Liver (tissue), 8 donors: ENCODE measurements at regions not wholly inside any gene's neighbourhood (a gene's known extent, or its start where the extent isn't known, plus 50 kb on each side); places are given as distances from the start of the nearest gene placed in this dataset.

Source experiments
- DNase-seq: peaks from one replicate; pipeline ENCODE4 v3.0.0-alpha.2; 2017; ENCODE audit warnings: low spot score
- H3K27ac ChIP-seq, 2 donors: one replicate each; pipeline ENCODE4 v1.7.0; 2013; ENCODE audit warnings: inconsistent platforms in 2 of 2, low read length in 2 of 2, control low read depth in 1 of 2, low read depth in 1 of 2, mild to moderate bottlenecking in 1 of 2
- H3K27me3 ChIP-seq, 4 donors: one replicate each; pipeline versions ENCODE4 v1.6.1 to v1.7.0; 2013; ENCODE audit warnings: low read length in 3 of 4, inconsistent platforms in 1 of 4, mild to moderate bottlenecking in 1 of 4, moderate library complexity in 1 of 4; ENCODE audit not compliant: control insufficient read depth in 4 of 4, insufficient read depth in 4 of 4
- H3K36me3 ChIP-seq, 4 donors: one replicate each; pipeline versions ENCODE4 v1.6.1 to v1.7.0; 2013; ENCODE audit warnings: low read length in 3 of 4, mild to moderate bottlenecking in 3 of 4, low read depth in 1 of 4, moderate library complexity in 1 of 4; ENCODE audit not compliant: control insufficient read depth in 4 of 4, insufficient read depth in 3 of 4
- H3K4me1 ChIP-seq, 4 donors: one replicate each; pipeline versions ENCODE4 v1.6.1 to v1.7.0; 2013; ENCODE audit warnings: low read length in 3 of 4, mild to moderate bottlenecking in 3 of 4, moderate library complexity in 1 of 4; ENCODE audit not compliant: control insufficient read depth in 4 of 4, insufficient read depth in 4 of 4
- H3K4me3 ChIP-seq, 3 donors: one replicate each; pipeline versions ENCODE4 v1.6.1 to v1.7.0; 2013; ENCODE audit warnings: low read length in 3 of 3, control low read depth in 1 of 3, low read depth in 1 of 3, mild to moderate bottlenecking in 1 of 3
- H3K9ac ChIP-seq, 2 donors: one replicate each; pipeline ENCODE4 v1.7.0; 2013; ENCODE audit warnings: low read length in 2 of 2, mild to moderate bottlenecking in 2 of 2, moderate library complexity in 2 of 2, control low read depth in 1 of 2, low read depth in 1 of 2
- H3K9me3 ChIP-seq, 4 donors: one replicate each; pipeline versions ENCODE4 v1.6.1 to v1.7.0; 2013; ENCODE audit warnings: low read length in 3 of 4; ENCODE audit not compliant: control insufficient read depth in 4 of 4
- CTCF ChIP-seq: fragments of 150-350 bp; IDR thresholded peaks from 2 replicates; pipeline ENCODE4 v1.5.1; 2017; ENCODE audit warnings: improper control_type of control experiment, low read depth, low read length; ENCODE audit not compliant: missing input control
- EGR1 ChIP-seq, 2 donors: IDR thresholded peaks; 2 replicates each; pipeline ENCODE4 v1.6.1; 2016 to 2018; ENCODE audit warnings: antibody characterized with exemption in 2 of 2, low read depth in 2 of 2
- FOXA1 ChIP-seq: IDR thresholded peaks from 2 replicates; pipeline ENCODE4 v1.6.1; 2016; ENCODE audit warnings: antibody characterized with exemption
- FOXA2 ChIP-seq: IDR thresholded peaks from 2 replicates; pipeline ENCODE4 v1.6.1; 2016; ENCODE audit warnings: antibody characterized with exemption
- GABPA ChIP-seq, 2 donors: IDR thresholded peaks in 1 of 2; conservative IDR thresholded peaks in 1 of 2; 2 replicates each; pipeline ENCODE4 v1.6.1; 2016; ENCODE audit warnings: antibody characterized with exemption in 2 of 2, mild to moderate bottlenecking in 1 of 2, moderate library complexity in 1 of 2
- HNF4A ChIP-seq, 2 donors: conservative IDR thresholded peaks; 2 replicates each; pipeline ENCODE4 v1.6.1; 2016; ENCODE audit warnings: antibody characterized with exemption in 2 of 2, mild to moderate bottlenecking in 2 of 2
- HNF4G ChIP-seq: IDR thresholded peaks from 2 replicates; pipeline ENCODE4 v1.6.1; 2016; ENCODE audit warnings: antibody characterized with exemption
- JUND ChIP-seq, 2 donors: IDR thresholded peaks; 2 replicates each; pipeline ENCODE4 v1.6.1; 2016; ENCODE audit warnings: antibody characterized with exemption in 2 of 2
- MAX ChIP-seq: IDR thresholded peaks from 2 replicates; pipeline ENCODE4 v1.6.1; 2016; ENCODE audit warnings: antibody characterized with exemption
- NR2F2 ChIP-seq: IDR thresholded peaks from 2 replicates; pipeline ENCODE4 v1.6.1; 2016; ENCODE audit warnings: antibody characterized with exemption
- RAD21 ChIP-seq, 2 donors: IDR thresholded peaks; 2 replicates each; pipeline ENCODE4 v1.6.1; 2016; ENCODE audit warnings: antibody characterized with exemption in 2 of 2, mild to moderate bottlenecking in 2 of 2
- REST ChIP-seq: IDR thresholded peaks from 2 replicates; pipeline ENCODE4 v1.6.1; 2016; ENCODE audit warnings: antibody characterized with exemption, mild to moderate bottlenecking
- RXRA ChIP-seq, 2 donors: IDR thresholded peaks; 2 replicates each; pipeline ENCODE4 v1.6.1; 2017 to 2018; ENCODE audit warnings: antibody characterized with exemption in 2 of 2, mild to moderate bottlenecking in 1 of 2
- SP1 ChIP-seq: IDR thresholded peaks from 2 replicates; pipeline ENCODE4 v1.6.1; 2018; ENCODE audit warnings: antibody characterized with exemption, mild to moderate bottlenecking
- TAF1 ChIP-seq: conservative IDR thresholded peaks from 2 replicates; pipeline ENCODE4 v1.6.1; 2016; ENCODE audit warnings: antibody characterized with exemption, mild to moderate bottlenecking
- YY1 ChIP-seq: IDR thresholded peaks from 2 replicates; pipeline ENCODE4 v1.6.1; 2016; ENCODE audit warnings: antibody characterized with exemption, mild to moderate bottlenecking
- ZBTB33 ChIP-seq: IDR thresholded peaks from 2 replicates; pipeline ENCODE4 v1.6.1; 2016; ENCODE audit warnings: antibody characterized with exemption
- WGBS: extraction: QIAGEN DNeasy Blood & Tissue Kit; methylation state at CpG from one replicate; pipeline ENCODE4 v1.1.7; 2013; 5-methylcytosine and 5-hydroxymethylcytosine counted together
- TF ChIP-seq, protein P1 (sequence below): IDR thresholded peaks from 2 replicates; pipeline ENCODE4 v1.6.1; 2016; ENCODE audit warnings: antibody characterized with exemption
- donor health status: healthy.
- donor health status: healthy.
- donor health status: healthy.
- donor health status: healthy.
- donor health status: healthy.

- TF ChIP-seq FOXA1 (no peak), MAX (no peak), HNF4G (no peak), NR2F2 (no peak), TAF1 (no peak), JUND (IDR thresholded peaks at IDR 0.05) (no peak), EGR1 (IDR thresholded peaks at IDR 0.05; ENCODE audit: low read depth in 2 of 2) (no peak), REST (no peak), ZBTB33 (no peak), YY1 (no peak), HNF4A (conservative IDR thresholded peaks at IDR 0.05) (peak in 1 of 2 donors; percentile 12), FOXA2 (no peak), RAD21 (IDR thresholded peaks at IDR 0.05) (peak; percentile 95), SP1 (no peak), GABPA (IDR thresholded peaks at IDR 0.05 in 1 of 2, conservative IDR thresholded peaks at IDR 0.05 in 1 of 2) (no peak), RXRA (IDR thresholded peaks at IDR 0.05) (no peak), CTCF (peak; percentile 72)
- TF ChIP-seq, protein P1, sequence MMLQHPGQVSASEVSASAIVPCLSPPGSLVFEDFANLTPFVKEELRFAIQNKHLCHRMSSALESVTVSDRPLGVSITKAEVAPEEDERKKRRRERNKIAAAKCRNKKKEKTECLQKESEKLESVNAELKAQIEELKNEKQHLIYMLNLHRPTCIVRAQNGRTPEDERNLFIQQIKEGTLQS = no peak
- Histone ChIP-seq H3K27ac (peak overlapping the region; percentile 33 to 61), H3K9ac (peak overlapping the region in 1 of 2 donors; percentile 8), H3K9me3 (no peaks in the 10 kb centered on the region), H3K4me3 (no peak overlapping the region), H3K27me3 (no peaks in the 10 kb centered on the region), H3K4me1 (peaks cover 0 to 24% (median 16%) of the 10 kb centered on the region in 4 donors), H3K36me3 (no peaks in the 10 kb centered on the region)
- WGBS = 33% methylated on average over 8 of the region's 8 CpGs
- DNase-seq = peak; percentile 52
Measured at GRCh38 chr1:56409112-56409691, 170.2 kb downstream of the PLPP3 start.
